ENCODE measurements at regions not wholly inside any gene's neighbourhood (a gene's known extent, or its start where the extent isn't known, plus 50 kb on each side); places are given as distances from the start of the nearest gene placed in this dataset.
"Not testable (repeated sequence)": the region's sequence is repeated elsewhere in the genome, so short reads cannot be mapped to it uniquely, and the experiment has no call there.

DNA sequence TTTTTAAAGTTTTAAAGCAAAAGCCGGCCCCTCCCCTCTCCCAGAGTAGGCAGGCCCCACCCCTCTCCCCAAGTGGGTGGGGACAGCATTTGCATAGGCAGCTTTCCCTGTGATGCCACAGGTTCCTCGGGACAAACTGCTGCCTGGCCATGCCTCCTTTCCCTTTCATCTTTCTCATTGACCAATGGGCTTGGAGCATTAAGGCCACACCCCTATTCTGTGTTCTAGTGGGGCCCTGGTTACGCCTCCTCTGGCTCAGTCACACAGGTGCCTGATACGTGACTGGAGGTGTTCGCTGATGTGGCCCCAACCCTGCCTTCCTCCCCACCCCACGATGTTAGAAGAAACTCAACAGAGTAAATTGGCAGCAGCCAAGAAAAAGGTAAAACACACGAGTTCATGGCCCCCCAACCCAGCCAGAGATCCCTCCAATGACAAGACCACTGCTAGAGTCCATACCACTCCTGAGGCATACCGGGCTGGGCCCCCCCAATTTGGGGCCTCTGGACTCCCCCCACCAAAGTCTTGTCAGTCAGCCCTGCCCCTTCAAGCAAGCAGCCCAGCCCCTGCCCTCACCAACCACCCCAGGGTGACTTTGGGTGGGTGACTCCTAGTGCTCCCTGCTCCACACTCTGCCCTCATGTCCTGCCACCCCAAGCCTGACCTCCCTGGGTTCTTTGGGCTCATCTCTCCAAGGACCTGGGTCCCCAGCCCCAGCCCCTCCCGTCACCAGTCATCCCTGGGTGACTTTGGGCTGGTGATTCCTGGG is 62.8 kb upstream of the CSPG4 start:
- Mint-ChIP-seq H3K4me3 (no peak overlapping the region), H3K27ac (peak overlapping the region in 2 of 10 donors; percentile 27 to 79), H3K9me3 (no peaks in the 10 kb centered on the region), H3K4me1 (peaks cover 0 to 7% (median 2%) of the 10 kb centered on the region in 4 donors), H3K36me3 (no peaks in the 10 kb centered on the region), H3K27me3 (peaks cover 0 to 3% (median 2%) of the 10 kb centered on the region in 5 donors)
- POLR2A ChIA-PET: interaction anchor here (0.5 kb wide), 1 partner anchor 284 kb away, joined by 4 read pairs; no protein-coding TSS in a partner anchor
- no peak for DNase-seq
- ATAC-seq: no peak

DNA sequence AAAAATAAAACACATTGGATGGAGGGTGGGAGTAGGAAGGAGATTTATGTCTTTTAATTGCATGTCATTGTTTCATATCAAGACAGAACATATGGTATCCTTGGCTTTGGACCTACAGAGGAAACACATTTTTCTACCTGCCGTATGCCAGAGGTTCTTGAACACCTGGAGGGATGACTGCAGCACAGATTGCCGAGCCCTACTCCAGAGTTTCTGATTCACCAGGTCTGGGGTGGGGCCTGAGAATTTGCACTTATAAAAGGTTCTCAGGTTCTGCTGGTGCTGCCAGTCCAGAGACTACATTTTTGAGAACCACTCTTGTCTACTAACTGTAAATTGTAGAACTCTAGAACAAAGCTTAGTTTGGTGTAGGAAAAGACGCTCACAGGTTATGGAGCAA is 61.3 kb upstream of the CSPG4 start:
- H3K4me1 Mint-ChIP-seq, DNase-seq, H3K4me3 Mint-ChIP-seq, H3K9me3 Mint-ChIP-seq, H3K27me3 Mint-ChIP-seq, H3K36me3 Mint-ChIP-seq, POLR2A ChIA-PET, H3K27ac Mint-ChIP-seq, ATAC-seq: not testable (repeated sequence)

DNA sequence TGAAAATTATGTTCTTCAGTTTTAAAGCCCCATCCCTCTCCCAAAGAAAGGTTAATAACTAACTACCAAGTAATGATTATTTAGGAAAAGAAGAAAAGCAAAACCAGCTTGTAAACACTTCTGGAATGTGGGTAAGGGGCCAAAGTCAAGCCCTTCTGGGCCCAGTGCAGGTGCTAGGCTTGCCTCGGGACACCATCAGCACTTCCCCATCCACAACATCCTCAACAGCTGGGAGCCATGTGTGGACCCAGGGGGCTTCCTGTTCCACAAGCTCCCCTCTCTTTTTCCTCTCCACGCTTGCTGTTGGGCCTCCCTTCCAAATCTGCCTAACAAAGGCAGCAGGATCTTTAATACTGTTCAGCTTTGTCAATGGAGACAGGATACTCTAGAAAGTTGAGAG is 58.4 kb upstream of the CSPG4 start:
- H3K36me3 Mint-ChIP-seq, DNase-seq, H3K9me3 Mint-ChIP-seq, H3K4me3 Mint-ChIP-seq, H3K27me3 Mint-ChIP-seq, POLR2A ChIA-PET, ATAC-seq, H3K4me1 Mint-ChIP-seq: not testable (repeated sequence)
- peak overlapping the region in 1 of 10 donors; percentile 59 for H3K27ac Mint-ChIP-seq

DNA sequence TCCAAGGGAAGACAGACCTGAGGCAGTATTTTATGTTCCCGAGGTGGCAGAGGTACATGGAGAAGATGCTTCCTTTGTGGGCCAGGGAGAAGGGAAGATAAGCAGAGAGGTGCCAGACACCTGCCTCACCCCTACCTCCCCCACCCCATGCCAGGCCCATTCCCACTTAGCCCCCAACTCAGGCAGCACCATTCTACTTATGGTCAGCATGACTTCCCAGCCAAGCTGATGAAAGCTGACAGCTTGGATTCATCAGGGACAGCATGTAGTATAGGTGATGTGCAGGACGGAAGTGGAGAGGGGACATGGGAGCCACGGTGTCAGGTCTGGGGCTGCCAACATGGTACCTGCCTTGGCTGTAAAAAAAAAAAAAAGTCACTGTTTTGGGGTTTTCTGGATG is 57.5 kb upstream of the CSPG4 start:
- no peak for ATAC-seq
- H3K4me3 Mint-ChIP-seq: no peak overlapping the region
- H3K9me3 Mint-ChIP-seq: no peaks in the 10 kb centered on the region
- no peaks in the 10 kb centered on the region for H3K27me3 Mint-ChIP-seq
- no peak overlapping the region for H3K27ac Mint-ChIP-seq
- no peaks in the 10 kb centered on the region for H3K4me1 Mint-ChIP-seq
- POLR2A ChIA-PET: no interaction called here
- H3K36me3 Mint-ChIP-seq: no peaks in the 10 kb centered on the region
- no peak for DNase-seq

DNA sequence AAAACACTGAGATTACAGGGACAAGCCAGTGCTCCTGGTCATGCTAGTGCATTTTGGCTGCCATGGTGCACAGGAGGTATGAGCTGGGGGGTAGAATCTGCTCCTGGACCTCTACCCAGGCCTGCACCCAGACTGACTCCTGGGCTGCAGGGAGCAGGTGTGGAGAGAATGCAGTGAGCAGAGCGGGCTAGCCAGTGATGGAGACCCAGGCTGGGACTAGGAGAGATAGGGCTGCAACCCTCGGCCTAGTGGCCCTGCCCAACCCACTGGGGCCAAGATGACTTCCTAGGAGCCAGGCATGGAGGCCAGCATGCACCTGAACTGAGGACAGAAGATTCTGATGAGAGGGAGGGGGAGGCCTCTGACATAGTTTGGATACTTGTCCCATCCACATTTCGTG is 55.9 kb upstream of the CSPG4 start:
- POLR2A ChIA-PET, H3K36me3 Mint-ChIP-seq, DNase-seq, H3K27me3 Mint-ChIP-seq, H3K27ac Mint-ChIP-seq, H3K9me3 Mint-ChIP-seq, ATAC-seq, H3K4me3 Mint-ChIP-seq, H3K4me1 Mint-ChIP-seq: not testable (repeated sequence)

DNA sequence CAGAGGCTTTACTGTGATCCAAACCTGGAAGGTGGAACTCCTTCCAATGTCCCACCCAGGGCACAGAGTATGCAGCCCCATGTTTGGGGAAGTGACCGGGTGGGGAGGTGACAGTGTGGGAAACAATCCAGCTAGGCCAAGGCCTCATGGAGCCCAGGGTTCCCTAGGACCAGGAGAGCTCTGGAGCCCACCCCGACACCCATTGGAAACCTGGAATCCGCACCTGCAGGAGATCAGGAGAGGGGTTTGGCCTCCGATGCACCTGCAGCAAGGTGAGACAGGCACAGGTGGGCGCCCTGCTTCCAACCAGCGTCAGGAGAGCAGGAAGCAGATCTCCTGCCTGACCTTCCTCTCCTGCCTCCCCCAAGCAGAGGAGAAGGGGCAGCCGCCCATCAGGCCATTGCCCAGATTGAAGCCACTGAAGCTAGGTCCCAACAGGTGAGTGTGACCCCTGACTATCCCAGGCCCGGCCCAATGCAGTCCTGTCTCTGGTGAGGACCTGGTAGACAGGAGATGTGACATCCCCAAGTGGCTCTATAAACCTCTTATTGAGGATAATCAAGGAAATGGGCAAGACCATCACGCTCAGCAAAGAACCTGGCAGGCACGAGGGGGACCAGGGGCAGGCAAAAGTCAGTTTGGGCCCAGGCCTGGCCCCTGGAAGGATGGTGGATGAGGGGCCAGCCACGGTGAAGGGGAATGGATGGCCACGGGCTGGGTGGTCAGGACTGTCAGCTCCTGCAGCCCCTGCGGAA is 53.1 kb upstream of the CSPG4 start:
- H3K27me3 Mint-ChIP-seq, DNase-seq, H3K9me3 Mint-ChIP-seq, H3K4me3 Mint-ChIP-seq, H3K27ac Mint-ChIP-seq, H3K36me3 Mint-ChIP-seq, POLR2A ChIA-PET, H3K4me1 Mint-ChIP-seq, ATAC-seq: not testable (repeated sequence)

DNA sequence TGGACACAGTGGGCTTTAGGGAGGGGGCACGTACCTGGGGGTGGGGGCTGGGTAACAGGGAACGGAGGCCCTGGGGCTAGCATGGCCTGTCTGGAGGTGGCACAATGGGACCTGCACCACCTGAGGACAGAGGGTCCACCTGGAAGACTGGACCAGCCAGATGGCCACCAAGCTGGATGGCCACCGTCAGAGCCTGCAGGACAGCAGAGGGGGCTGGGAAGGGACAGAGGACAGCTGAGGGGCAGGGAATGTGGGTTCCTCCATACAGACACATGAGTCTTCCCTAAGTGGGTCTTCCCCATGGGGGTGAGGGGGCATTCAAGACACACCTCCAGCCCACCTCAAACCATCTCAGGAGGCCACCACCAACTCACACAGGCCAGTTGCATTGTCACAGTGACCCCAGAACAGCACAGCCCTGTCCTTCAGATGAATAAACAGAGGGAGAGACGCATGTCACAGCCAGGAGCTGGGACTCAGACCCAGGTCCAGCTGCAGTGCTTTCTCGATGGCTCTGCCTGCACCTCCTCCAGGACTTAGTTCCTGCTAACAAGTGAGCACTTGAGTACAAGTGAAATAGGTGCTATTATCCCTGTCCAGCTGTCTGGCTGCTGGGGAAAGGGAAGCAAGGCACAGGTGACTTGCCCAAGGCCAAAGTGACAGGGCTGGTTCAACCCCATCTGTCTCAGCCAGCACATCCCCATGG is 52.4 kb upstream of the CSPG4 start:
- POLR2A ChIA-PET, H3K27ac Mint-ChIP-seq, H3K4me1 Mint-ChIP-seq, H3K4me3 Mint-ChIP-seq, ATAC-seq, DNase-seq, H3K27me3 Mint-ChIP-seq, H3K36me3 Mint-ChIP-seq, H3K9me3 Mint-ChIP-seq: not testable (repeated sequence)

DNA sequence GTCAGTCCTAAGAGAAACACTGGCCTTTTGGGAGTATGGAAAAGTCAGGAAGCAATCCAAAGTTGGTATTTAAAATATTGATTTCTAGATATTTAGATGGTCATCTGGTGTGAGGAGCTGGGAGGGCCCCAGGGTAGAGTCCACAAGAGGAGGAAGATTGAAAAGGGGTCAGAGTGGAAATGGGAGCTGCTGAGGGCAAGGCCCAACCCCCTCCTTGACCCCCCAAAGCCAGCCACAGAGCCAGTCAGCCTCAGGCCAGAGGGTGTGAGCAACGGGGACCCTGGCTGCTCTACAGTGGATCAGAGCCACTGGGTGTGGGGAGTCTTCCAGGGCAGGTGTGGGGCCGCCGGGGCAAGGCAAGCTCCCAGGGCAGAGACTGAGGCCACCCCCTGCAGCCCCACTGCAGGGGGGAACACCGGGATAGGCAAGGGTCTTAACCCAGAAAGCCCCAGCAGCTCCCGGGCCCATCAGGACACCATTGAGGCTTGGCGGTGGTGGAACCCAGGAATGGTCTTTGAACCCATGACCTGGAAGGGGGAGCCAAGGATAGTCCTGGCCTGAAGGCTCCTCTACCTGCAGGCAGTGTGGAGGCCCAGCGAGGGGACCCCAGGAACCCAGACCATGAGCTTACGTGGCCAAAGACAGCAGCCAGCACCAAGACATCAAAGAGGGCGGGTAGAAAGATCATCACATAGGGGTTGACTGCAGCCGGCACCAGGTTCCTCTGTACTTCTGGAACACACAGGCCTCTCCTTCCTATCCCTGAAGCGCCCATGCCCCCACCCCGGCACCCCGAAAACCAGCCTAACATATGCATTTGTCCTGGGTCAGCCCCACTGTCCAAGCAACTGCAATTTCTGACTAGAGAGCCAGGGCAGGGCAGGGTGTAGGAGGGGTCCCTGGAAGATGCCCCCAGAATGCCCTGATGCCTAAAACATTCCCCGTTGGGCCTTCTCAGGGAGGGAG is 51.3 kb upstream of the CSPG4 start:
- H3K4me1 Mint-ChIP-seq, H3K27me3 Mint-ChIP-seq, ATAC-seq, H3K4me3 Mint-ChIP-seq, H3K9me3 Mint-ChIP-seq, H3K36me3 Mint-ChIP-seq, DNase-seq, H3K27ac Mint-ChIP-seq, POLR2A ChIA-PET: not testable (repeated sequence)

DNA sequence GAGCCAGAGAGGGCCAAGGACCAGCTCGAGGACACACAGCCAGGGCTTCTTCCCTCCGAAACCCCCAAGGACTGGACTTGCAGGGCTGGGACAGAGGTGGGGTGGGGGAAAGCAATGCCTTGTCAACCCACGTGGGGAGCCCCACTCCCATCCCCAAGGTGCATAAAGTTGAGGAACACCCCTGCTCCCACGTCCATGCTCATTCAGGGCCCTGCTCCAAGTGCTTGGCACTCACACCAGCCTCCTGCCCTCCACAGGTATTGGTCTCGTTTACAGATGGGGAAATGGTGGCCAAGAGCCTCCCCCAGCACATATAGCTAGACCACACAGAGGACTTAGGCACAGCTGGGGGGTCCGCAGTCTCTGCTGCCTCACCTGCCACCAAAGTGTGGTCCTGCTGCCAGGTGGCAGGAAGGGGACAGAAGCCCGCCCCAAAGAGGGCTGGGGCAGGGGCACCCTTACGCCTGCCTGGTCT is 50.5 kb upstream of the CSPG4 start:
- POLR2A ChIA-PET: no interaction called here
- Mint-ChIP-seq H3K4me1 (peaks cover 0 to 15% (median 11%) of the 10 kb centered on the region in 4 donors), H3K27ac (no peak overlapping the region), H3K4me3 (no peak overlapping the region), H3K36me3 (no peaks in the 10 kb centered on the region), H3K27me3 (no peaks in the 10 kb centered on the region), H3K9me3 (no peaks in the 10 kb centered on the region)
- DNase-seq: no peak
- ATAC-seq: no peak
